IMR-90 (cell line): ENCODE measurements at regions not wholly inside any gene's neighbourhood (a gene's known extent, or its start where the extent isn't known, plus 50 kb on each side); places are given as distances from the start of the nearest gene placed in this dataset.

ENCODE experiments used
- BHLHE40 ChIP-seq: fragments of 150-350 bp; IDR thresholded peaks from 2 replicates; pipeline ENCODE4 v1.6.1; 2016; ENCODE audit warnings: mild to moderate bottlenecking, low read depth, low read length
- CEBPB ChIP-seq: IDR thresholded peaks from 2 replicates; pipeline ENCODE4 v1.6.1; 2012; ENCODE audit warnings: low read depth, low read length, improper control_type of control experiment
- CHD1 ChIP-seq: IDR thresholded peaks from 2 replicates; pipeline ENCODE4 v1.6.1; 2012; ENCODE audit warnings: low read depth, low read length, improper control_type of control experiment
- MAZ ChIP-seq: IDR thresholded peaks from 2 replicates; pipeline ENCODE4 v1.6.1; 2012; ENCODE audit warnings: low read depth, mild to moderate bottlenecking, low read length, improper control_type of control experiment, moderate library complexity, borderline replicate concordance
- NFE2L2 ChIP-seq: fragments of 150-350 bp; IDR thresholded peaks from 2 replicates; pipeline ENCODE4 v1.6.1; 2016; ENCODE audit warnings: low read depth, mild to moderate bottlenecking, low read length
- POLR2A ChIP-seq: IDR thresholded peaks from 2 replicates; pipeline ENCODE4 v1.6.1; 2012; ENCODE audit warnings: mild to moderate bottlenecking, low read depth, low read length
- RAD21 ChIP-seq: IDR thresholded peaks from 2 replicates; pipeline ENCODE4 v1.6.1; 2012; ENCODE audit warnings: low read length, improper control_type of control experiment
- RCOR1 ChIP-seq: IDR thresholded peaks from 2 replicates; pipeline ENCODE4 v1.6.1; 2012; ENCODE audit warnings: mild to moderate bottlenecking, low read length, improper control_type of control experiment; ENCODE audit not compliant: insufficient replicate concordance
- RFX5 ChIP-seq: IDR thresholded peaks from 2 replicates; pipeline ENCODE4 v1.8.0; 2012; ENCODE audit warnings: low read depth, mild to moderate bottlenecking, low read length, moderate library complexity
- TF ChIP-seq, protein P1 (sequence below): conservative IDR thresholded peaks from 2 replicates; pipeline ENCODE4 v1.5.1; 2012; ENCODE audit warnings: mild to moderate bottlenecking, low read depth, low read length, improper control_type of control experiment
- TF ChIP-seq, protein P2 (sequence below): fragments of 150-350 bp; IDR thresholded peaks from 2 replicates; pipeline ENCODE4 v1.6.1; 2017; ENCODE audit warnings: mild to moderate bottlenecking, antibody characterized with exemption, low read length, low read depth
- TF ChIP-seq, protein P3 (sequence below): fragments of 150-350 bp; IDR thresholded peaks from 2 replicates; pipeline ENCODE4 v1.6.1; 2016; ENCODE audit warnings: low read depth, mild to moderate bottlenecking, low read length, moderate library complexity, borderline replicate concordance

DNA sequence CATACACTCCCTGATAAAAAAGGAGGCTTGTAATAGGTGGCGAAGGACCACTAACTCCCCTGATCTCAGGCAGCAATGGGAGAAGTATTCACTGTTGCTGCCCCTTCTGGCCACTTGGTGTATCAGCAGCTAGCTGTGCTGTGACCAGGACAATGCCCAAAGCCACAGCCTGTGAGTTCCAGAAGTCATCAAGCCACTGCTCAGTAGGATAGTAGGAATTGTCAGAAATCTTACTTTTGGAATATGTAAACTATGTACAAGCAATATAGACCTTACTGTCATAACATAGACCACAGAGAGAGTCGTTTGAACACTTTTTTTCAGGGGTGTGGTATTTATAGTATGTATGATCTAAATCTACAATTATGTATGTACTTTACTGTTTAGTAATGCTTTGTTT is 248.3 kb upstream of the CAMK1G start:
- no peak for TF ChIP-seq RFX5
- TF ChIP-seq, protein P1, sequence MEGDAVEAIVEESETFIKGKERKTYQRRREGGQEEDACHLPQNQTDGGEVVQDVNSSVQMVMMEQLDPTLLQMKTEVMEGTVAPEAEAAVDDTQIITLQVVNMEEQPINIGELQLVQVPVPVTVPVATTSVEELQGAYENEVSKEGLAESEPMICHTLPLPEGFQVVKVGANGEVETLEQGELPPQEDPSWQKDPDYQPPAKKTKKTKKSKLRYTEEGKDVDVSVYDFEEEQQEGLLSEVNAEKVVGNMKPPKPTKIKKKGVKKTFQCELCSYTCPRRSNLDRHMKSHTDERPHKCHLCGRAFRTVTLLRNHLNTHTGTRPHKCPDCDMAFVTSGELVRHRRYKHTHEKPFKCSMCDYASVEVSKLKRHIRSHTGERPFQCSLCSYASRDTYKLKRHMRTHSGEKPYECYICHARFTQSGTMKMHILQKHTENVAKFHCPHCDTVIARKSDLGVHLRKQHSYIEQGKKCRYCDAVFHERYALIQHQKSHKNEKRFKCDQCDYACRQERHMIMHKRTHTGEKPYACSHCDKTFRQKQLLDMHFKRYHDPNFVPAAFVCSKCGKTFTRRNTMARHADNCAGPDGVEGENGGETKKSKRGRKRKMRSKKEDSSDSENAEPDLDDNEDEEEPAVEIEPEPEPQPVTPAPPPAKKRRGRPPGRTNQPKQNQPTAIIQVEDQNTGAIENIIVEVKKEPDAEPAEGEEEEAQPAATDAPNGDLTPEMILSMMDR, result peak; percentile 60
- no peak for TF ChIP-seq RCOR1
- TF ChIP-seq CEBPB, result no peak
- no peak for TF ChIP-seq POLR2A
- no peak for TF ChIP-seq CHD1
- TF ChIP-seq NFE2L2, result no peak
- TF ChIP-seq, protein P2, sequence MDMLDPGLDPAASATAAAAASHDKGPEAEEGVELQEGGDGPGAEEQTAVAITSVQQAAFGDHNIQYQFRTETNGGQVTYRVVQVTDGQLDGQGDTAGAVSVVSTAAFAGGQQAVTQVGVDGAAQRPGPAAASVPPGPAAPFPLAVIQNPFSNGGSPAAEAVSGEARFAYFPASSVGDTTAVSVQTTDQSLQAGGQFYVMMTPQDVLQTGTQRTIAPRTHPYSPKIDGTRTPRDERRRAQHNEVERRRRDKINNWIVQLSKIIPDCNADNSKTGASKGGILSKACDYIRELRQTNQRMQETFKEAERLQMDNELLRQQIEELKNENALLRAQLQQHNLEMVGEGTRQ, result no peak
- no peak for TF ChIP-seq BHLHE40
- TF ChIP-seq RAD21, result peak; percentile 41
- TF ChIP-seq, protein P3, sequence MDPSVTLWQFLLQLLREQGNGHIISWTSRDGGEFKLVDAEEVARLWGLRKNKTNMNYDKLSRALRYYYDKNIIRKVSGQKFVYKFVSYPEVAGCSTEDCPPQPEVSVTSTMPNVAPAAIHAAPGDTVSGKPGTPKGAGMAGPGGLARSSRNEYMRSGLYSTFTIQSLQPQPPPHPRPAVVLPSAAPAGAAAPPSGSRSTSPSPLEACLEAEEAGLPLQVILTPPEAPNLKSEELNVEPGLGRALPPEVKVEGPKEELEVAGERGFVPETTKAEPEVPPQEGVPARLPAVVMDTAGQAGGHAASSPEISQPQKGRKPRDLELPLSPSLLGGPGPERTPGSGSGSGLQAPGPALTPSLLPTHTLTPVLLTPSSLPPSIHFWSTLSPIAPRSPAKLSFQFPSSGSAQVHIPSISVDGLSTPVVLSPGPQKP, result no peak
- no peak for TF ChIP-seq MAZ
